ENCODE measurements at regions not wholly inside any gene's neighbourhood (a gene's known extent, or its start where the extent isn't known, plus 50 kb on each side); places are given as distances from the start of the nearest gene placed in this dataset.

DNA sequence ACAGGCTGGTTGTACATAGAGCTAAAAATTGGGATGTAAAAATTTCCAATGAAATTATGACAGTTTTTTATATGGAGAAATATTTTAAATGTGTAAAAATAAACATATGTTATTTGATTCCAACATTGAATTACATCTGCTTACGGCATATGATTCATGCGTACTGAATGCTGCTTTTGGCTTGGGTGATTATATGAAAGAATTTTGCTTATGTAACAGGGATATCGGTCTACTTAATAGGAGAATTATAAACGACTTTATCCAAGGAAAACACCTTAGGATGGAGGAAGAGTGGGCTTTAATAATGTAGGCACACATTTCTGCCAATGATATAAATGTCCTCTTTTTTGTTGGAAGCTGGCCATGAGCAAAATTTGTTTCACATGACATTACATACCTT, 197.3 kb upstream of the GOT2 start:
- no peak overlapping the region for H3K4me3 ChIP-seq (ENCODE audit: low read length)
- peak; percentile 80 for DNase-seq (ENCODE audit: low read depth)
- TF ChIP-seq CTCF (conservative IDR thresholded peaks at IDR 0.05; ENCODE audit: low read depth, low read length): no peak

GRCh38 chr16:58923094-58923493, 189.0 kb upstream of the GOT2 start:
- no peak for DNase-seq (ENCODE audit: low read depth)
- no peak overlapping the region for H3K4me3 ChIP-seq (ENCODE audit: low read length)
- TF ChIP-seq CTCF (conservative IDR thresholded peaks at IDR 0.05; ENCODE audit: low read depth, low read length): no peak

GRCh38 chr16:58913456-58913855, 179.3 kb upstream of the GOT2 start:
- no peak overlapping the region for H3K4me3 ChIP-seq (ENCODE audit: low read length)
- no peak for TF ChIP-seq CTCF (conservative IDR thresholded peaks at IDR 0.05; ENCODE audit: low read depth, low read length)
- no peak for DNase-seq (ENCODE audit: low read depth)

- TF ChIP-seq CTCF (conservative IDR thresholded peaks at IDR 0.05; ENCODE audit: low read depth, low read length): no peak
- DNase-seq (ENCODE audit: low read depth): no peak
- no peak overlapping the region for H3K4me3 ChIP-seq (ENCODE audit: low read length)
Measured at GRCh38 chr16:58912571-58912970, 178.5 kb upstream of the GOT2 start.

DNA sequence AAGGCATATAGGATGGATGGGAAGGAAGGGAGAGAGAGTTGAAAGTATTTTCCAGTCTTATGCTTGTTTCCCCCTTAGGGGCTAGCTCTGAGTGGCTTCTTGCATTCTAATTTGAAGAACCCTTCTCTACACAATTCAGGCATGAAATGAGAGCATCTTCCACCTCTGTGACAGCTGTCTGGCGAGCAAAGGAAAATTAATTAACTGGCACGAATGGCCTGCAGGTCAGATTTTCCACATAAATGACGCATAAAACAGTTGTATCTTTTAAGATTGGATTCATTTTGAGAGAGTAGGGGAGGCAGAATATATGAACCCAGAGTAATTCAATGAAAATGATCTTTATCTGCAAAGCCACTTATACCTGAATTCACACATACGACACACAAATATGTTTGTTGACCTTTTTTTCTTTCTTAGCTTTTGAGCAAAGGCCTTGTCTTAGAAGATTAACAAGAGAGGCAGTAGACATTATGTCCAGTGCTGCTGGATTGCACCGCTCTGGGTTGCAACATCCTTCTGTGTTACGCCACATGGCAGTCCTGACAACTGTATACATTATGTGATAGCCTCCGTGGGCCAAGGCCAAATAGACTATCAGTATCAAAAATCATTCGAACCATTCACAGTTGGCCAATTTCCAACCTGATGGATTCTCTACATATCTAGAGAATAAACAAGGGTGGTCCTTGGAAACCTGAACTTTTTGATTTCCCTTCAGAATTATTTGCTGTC, 173.0 kb upstream of the GOT2 start:
- no peak for DNase-seq (ENCODE audit: low read depth)
- TF ChIP-seq CTCF (conservative IDR thresholded peaks at IDR 0.05; ENCODE audit: low read depth, low read length): no peak
- H3K4me3 ChIP-seq (ENCODE audit: low read length): no peak overlapping the region

- no peak for TF ChIP-seq CTCF (conservative IDR thresholded peaks at IDR 0.05; ENCODE audit: low read depth, low read length)
- H3K4me3 ChIP-seq (ENCODE audit: low read length): no peak overlapping the region
- no peak for DNase-seq (ENCODE audit: low read depth)
Measured at GRCh38 chr16:58904291-58904690, 170.2 kb upstream of the GOT2 start.

DNA sequence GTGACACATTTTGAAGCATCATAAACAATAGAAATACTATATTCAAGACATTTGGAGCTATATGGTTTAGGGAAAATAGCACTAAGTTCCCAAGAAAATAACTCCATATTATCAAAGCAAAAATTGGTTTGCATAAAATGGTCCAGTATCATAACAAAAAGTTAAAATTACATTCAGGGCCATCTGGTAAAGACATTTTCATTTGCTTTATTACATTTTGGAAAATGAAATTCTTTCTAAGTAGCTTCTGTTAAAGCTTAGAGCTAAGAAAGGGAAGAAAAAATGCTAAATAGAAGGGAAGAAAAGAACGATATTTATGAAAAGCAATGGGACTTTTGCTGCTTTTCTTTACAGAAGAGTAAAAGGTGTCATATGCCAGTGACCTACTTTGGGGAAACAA, 155.4 kb upstream of the GOT2 start:
- no peak overlapping the region for H3K4me3 ChIP-seq (ENCODE audit: low read length)
- no peak for TF ChIP-seq CTCF (conservative IDR thresholded peaks at IDR 0.05; ENCODE audit: low read depth, low read length)
- DNase-seq (ENCODE audit: low read depth): no peak
